ENCODE measurements at regions not wholly inside any gene's neighbourhood (a gene's known extent, or its start where the extent isn't known, plus 50 kb on each side); places are given as distances from the start of the nearest gene placed in this dataset.

DNA sequence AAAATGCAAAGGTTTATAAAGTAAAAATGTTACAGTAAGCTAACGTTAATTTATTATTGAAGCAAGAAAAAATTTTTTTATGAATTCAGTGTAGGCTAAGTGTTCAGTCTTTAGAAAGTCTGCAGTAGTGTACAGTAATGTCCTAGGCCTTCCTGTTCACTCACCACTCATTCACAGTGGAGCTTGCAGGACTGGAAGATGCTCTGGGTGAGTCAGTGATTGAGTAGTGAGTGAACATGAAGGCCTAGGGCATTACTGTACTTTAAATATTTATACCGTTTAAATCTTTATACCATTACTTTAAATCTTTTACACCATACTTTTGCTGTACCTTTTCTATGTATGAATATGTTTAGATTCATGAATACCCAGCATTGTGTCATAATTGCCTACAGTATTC, 120.3 kb upstream of the SLC38A4 start:
- no peak overlapping the region for H4K8ac ChIP-seq (replicated peaks; ENCODE audit: insufficient read length, low read depth, low read length)
- WGBS (ENCODE audit: extremely low coverage, insufficient read length, low lambda C conversion rate) = no CpG with 5 or more reads among the region's 2 CpGs
- H3K4ac ChIP-seq (ENCODE audit: low read depth, low read length) = no peak overlapping the region
- no peaks in the 10 kb centered on the region for H3K79me2 ChIP-seq (ENCODE audit: insufficient read depth, low read length)
- H3K27ac Mint-ChIP-seq = no peak overlapping the region
- no peak overlapping the region for H2BK20ac ChIP-seq (ENCODE audit: low read depth, low read length, poor library complexity, severe bottlenecking)
- H3K4me1 Mint-ChIP-seq = no peaks in the 10 kb centered on the region
- H4K91ac ChIP-seq (ENCODE audit: insufficient read length, low read depth, low read length) = no peak overlapping the region
- no peak overlapping the region for H4K5ac ChIP-seq (ENCODE audit: insufficient read length, low read depth, low read length)
- no peak overlapping the region for H3K9ac ChIP-seq (ENCODE audit: extremely low read depth, insufficient read length, low read length)
- no peak overlapping the region for H2BK120ac ChIP-seq (ENCODE audit: low read depth, low read length, poor library complexity, severe bottlenecking)
- H3K9me3 Mint-ChIP-seq = no peaks in the 10 kb centered on the region
- no peaks in the 10 kb centered on the region; the same call in 1 of the 2 replicates for H3K27me3 Mint-ChIP-seq (ENCODE audit: low read depth)
- H3K79me1 ChIP-seq (ENCODE audit: insufficient read depth, low read depth, low read length, poor library complexity, severe bottlenecking) = no peaks in the 10 kb centered on the region
- H3K23me2 ChIP-seq (ENCODE audit: insufficient read length, low read depth, low read length, poor library complexity, severe bottlenecking) = no peaks in the 10 kb centered on the region
- no peak overlapping the region for H3K56ac ChIP-seq (ENCODE audit: insufficient read length, low read depth, low read length)
- no peak overlapping the region for H3K14ac ChIP-seq (ENCODE audit: insufficient read depth, low read length)
- no peaks in the 10 kb centered on the region for H3K4me1 ChIP-seq (ENCODE audit: insufficient read depth, low read length)
- H3T11ph ChIP-seq (ENCODE audit: low read length) = no peak overlapping the region
- no peaks in the 10 kb centered on the region for H3K36me3 Mint-ChIP-seq (ENCODE audit: insufficient read depth in 1 of 3, low read depth in 3 of 3)
- H3K18ac ChIP-seq (ENCODE audit: insufficient read length, low read depth, low read length) = no peak overlapping the region
- no peak overlapping the region for H3K23ac ChIP-seq (ENCODE audit: insufficient read length, low read depth, low read length)
- no peaks in the 10 kb centered on the region for H4K20me1 ChIP-seq (ENCODE audit: control insufficient read depth, insufficient read depth, insufficient read length)
- no peak overlapping the region for H2BK5ac ChIP-seq (ENCODE audit: insufficient read length, low read length)
- H2AK5ac ChIP-seq (ENCODE audit: insufficient read length, low read length) = no peak overlapping the region
- H2AFZ ChIP-seq (ENCODE audit: low read length) = no peak overlapping the region
- H2BK12ac ChIP-seq (ENCODE audit: insufficient read length, low read depth, low read length) = no peak overlapping the region
- H3K27me3 ChIP-seq (ENCODE audit: insufficient read depth, low read length) = no peaks in the 10 kb centered on the region
- H3K4me3 Mint-ChIP-seq = no peak overlapping the region
- no peaks in the 10 kb centered on the region for H3K9me3 ChIP-seq (ENCODE audit: control insufficient read depth, low read depth, low read length)
- H2BK15ac ChIP-seq (ENCODE audit: low read depth, low read length) = no peak overlapping the region
- no peak overlapping the region for H3K27ac ChIP-seq (ENCODE audit: insufficient read length, low read depth, low read length)
- TF ChIP-seq, protein P1, sequence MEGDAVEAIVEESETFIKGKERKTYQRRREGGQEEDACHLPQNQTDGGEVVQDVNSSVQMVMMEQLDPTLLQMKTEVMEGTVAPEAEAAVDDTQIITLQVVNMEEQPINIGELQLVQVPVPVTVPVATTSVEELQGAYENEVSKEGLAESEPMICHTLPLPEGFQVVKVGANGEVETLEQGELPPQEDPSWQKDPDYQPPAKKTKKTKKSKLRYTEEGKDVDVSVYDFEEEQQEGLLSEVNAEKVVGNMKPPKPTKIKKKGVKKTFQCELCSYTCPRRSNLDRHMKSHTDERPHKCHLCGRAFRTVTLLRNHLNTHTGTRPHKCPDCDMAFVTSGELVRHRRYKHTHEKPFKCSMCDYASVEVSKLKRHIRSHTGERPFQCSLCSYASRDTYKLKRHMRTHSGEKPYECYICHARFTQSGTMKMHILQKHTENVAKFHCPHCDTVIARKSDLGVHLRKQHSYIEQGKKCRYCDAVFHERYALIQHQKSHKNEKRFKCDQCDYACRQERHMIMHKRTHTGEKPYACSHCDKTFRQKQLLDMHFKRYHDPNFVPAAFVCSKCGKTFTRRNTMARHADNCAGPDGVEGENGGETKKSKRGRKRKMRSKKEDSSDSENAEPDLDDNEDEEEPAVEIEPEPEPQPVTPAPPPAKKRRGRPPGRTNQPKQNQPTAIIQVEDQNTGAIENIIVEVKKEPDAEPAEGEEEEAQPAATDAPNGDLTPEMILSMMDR (conservative IDR thresholded peaks at IDR 0.05) = no peak
- H3K4me2 ChIP-seq (ENCODE audit: insufficient read depth, insufficient read length, low read length) = no peak overlapping the region
- DNase-seq = no peak

All from H9 (cell line).